SK-N-SH (cell line): ENCODE measurements at regions not wholly inside any gene's neighbourhood (a gene's known extent, or its start where the extent isn't known, plus 50 kb on each side); places are given as distances from the start of the nearest gene placed in this dataset.

ENCODE experiments used
- CTCF ChIA-PET: fragments of 300-600, 350-600 bp; formaldehyde crosslinking; extraction: SDS; loops from one replicate; lab custom pipeline; 2021; lab: Yijun Ruan, JAX
- POLR2A ChIA-PET: fragments of 350-600 bp; sonication (Branson Sonifier 250); formaldehyde crosslinking; extraction: SDS; loops from one replicate; lab custom pipeline; 2020; ENCODE audit warnings: antibody characterized with exemption, inconsistent platforms; lab: Yijun Ruan, JAX
- DNase-seq: peaks from one replicate; pipeline ENCODE4 v3.0.0; 2012
- H2AFZ ChIP-seq: fragments of 200-600 bp; sonication (generic); 2 replicates; pipeline ENCODE4 v1.8.1; 2016; ENCODE audit warnings: antibody characterized with exemption, mild to moderate bottlenecking, low read depth
- H3F3A ChIP-seq: fragments of 200-600 bp; sonication (generic); replicated peaks from 2 replicates; pipeline ENCODE3; 2016; ENCODE audit warnings: antibody characterized with exemption, mild to moderate bottlenecking; ENCODE audit not compliant: insufficient read depth
- H3K27ac ChIP-seq, 2 experiments: fragments of 200-500 bp in 1 of 2; fragments of 200-600 bp in 1 of 2; sonication (Bioruptor generic) in 1 of 2; sonication (generic), shearing (Covaris generic) in 1 of 2; 2 replicates each; pipeline versions ENCODE4 v1.5.1 to v1.6.1; 2014 to 2016; ENCODE audit warnings: low read depth in 2 of 2, inconsistent platforms in 1 of 2, low read length in 1 of 2, mild to moderate bottlenecking in 1 of 2, mixed read lengths in 1 of 2
- H3K27me3 ChIP-seq: fragments of 200-600 bp; sonication (generic), shearing (Covaris generic); 2 replicates; pipeline ENCODE4 v1.6.1; 2016; ENCODE audit warnings: mixed run types; ENCODE audit not compliant: insufficient read depth
- H3K36me3 ChIP-seq, 2 experiments: fragments of 200-500 bp in 1 of 2; fragments of 200-600 bp in 1 of 2; sonication (Bioruptor generic) in 1 of 2; sonication (generic) in 1 of 2; replicated peaks in 1 of 2; 2 replicates each; pipeline versions ENCODE3 to v1.5.1; 2014 to 2016; ENCODE audit warnings: low read length in 1 of 2, mild to moderate bottlenecking in 1 of 2; ENCODE audit not compliant: insufficient read depth in 2 of 2, control insufficient read depth in 1 of 2
- H3K4me1 ChIP-seq, 2 experiments: fragments of 200-500 bp in 1 of 2; fragments of 200-600 bp in 1 of 2; sonication (Bioruptor generic) in 1 of 2; sonication (generic), shearing (Covaris generic) in 1 of 2; 2 replicates each; pipeline versions ENCODE4 v1.5.1 to v1.6.1; 2014 to 2016; ENCODE audit warnings: low read depth in 1 of 2, low read length in 1 of 2, mixed run types in 1 of 2; ENCODE audit not compliant: insufficient read depth in 2 of 2, control insufficient read depth in 1 of 2
- H3K4me2 ChIP-seq: fragments of 200-600 bp; sonication (generic), shearing (Covaris generic); 2 replicates; pipeline ENCODE4 v1.6.1; 2017; ENCODE audit warnings: mixed run types
- H3K4me3 ChIP-seq, 2 experiments: fragments of 200-500 bp in 1 of 2; fragments of 200-600 bp in 1 of 2; sonication (Bioruptor generic) in 1 of 2; sonication (generic), shearing (Covaris generic) in 1 of 2; 2 replicates each; pipeline versions ENCODE4 v1.5.1 to v1.8.1; 2014 to 2016; ENCODE audit warnings: low read depth in 2 of 2, inconsistent platforms in 1 of 2, low read length in 1 of 2, mild to moderate bottlenecking in 1 of 2, mixed read lengths in 1 of 2, moderate library complexity in 1 of 2
- H3K79me2 ChIP-seq: fragments of 200-600 bp; sonication (generic); 2 replicates; pipeline ENCODE4 v1.8.1; 2017; ENCODE audit warnings: mild to moderate bottlenecking; ENCODE audit not compliant: insufficient read depth
- H3K9ac ChIP-seq: fragments of 200-600 bp; sonication (generic); 2 replicates; pipeline ENCODE4 v1.6.1; 2017; ENCODE audit warnings: mixed run types
- H3K9me2 ChIP-seq: fragments of 200-600 bp; sonication (generic); 2 replicates; pipeline ENCODE4 v1.6.1; 2017; ENCODE audit warnings: mixed run types
- H3K9me3 ChIP-seq: fragments of 200-600 bp; sonication (generic); 2 replicates; pipeline ENCODE4 v1.6.1; 2017; ENCODE audit warnings: mixed run types, mild to moderate bottlenecking, moderate library complexity
- H4K20me1 ChIP-seq: fragments of 200-600 bp; sonication (generic); 2 replicates; pipeline ENCODE4 v1.6.1; 2017; ENCODE audit warnings: mild to moderate bottlenecking, mixed run types; ENCODE audit not compliant: insufficient read depth
- FOXJ3 ChIP-seq: sonication (generic); formaldehyde crosslinking; IDR thresholded peaks from 2 replicates; pipeline ENCODE4 v1.5.1; 2020; ENCODE audit warnings: mild to moderate bottlenecking, missing genetic modification reagents
- GATA2 ChIP-seq: sonication (generic); formaldehyde crosslinking; IDR thresholded peaks from 2 replicates; pipeline ENCODE4 v1.5.0; 2020; ENCODE audit warnings: mild to moderate bottlenecking, missing genetic modification reagents
- JUND ChIP-seq: IDR thresholded peaks from 2 replicates; pipeline ENCODE4 v1.4.0; 2012
- MAX ChIP-seq: IDR thresholded peaks from 2 replicates; pipeline ENCODE4 v1.4.0; 2012; ENCODE audit warnings: low read depth
- MXI1 ChIP-seq: IDR thresholded peaks from 2 replicates; pipeline ENCODE4 v1.6.1; 2012; ENCODE audit warnings: mild to moderate bottlenecking, low read depth, low read length, improper control_type of control experiment
- NRF1 ChIP-seq: IDR thresholded peaks from 2 replicates; pipeline ENCODE4 v1.6.1; 2012; ENCODE audit warnings: low read depth, mild to moderate bottlenecking, low read length
- POLR2AphosphoS5 ChIP-seq: IDR thresholded peaks from 2 replicates; pipeline ENCODE4 v1.6.1; 2012; ENCODE audit warnings: low read depth, low read length
- RCOR1 ChIP-seq: fragments of 150-350 bp; IDR thresholded peaks from 2 replicates; pipeline ENCODE4 v1.6.1; 2017; ENCODE audit warnings: antibody characterized with exemption, low read length
- SIN3A ChIP-seq: IDR thresholded peaks from 2 replicates; pipeline ENCODE4 v1.6.1; 2012; ENCODE audit warnings: low read depth, mild to moderate bottlenecking, low read length, moderate library complexity, borderline replicate concordance
- TAF1 ChIP-seq: IDR thresholded peaks from 2 replicates; pipeline ENCODE4 v1.6.1; 2012; ENCODE audit warnings: low read depth, mild to moderate bottlenecking, low read length, moderate library complexity, borderline replicate concordance
- ZBTB33 ChIP-seq: IDR thresholded peaks from 2 replicates; pipeline ENCODE4 v1.4.0; 2012; ENCODE audit warnings: low read depth, borderline replicate concordance
- WGBS: methylation state at CpG from one replicate; pipeline ENCODE4 v1.1.6; 2017; ENCODE audit warnings: low lambda C conversion rate; 5-methylcytosine and 5-hydroxymethylcytosine counted together
- TF ChIP-seq, protein P1 (sequence below): fragments of 150-350 bp; IDR thresholded peaks from 2 replicates; pipeline ENCODE4 v1.6.1; 2016; ENCODE audit warnings: mild to moderate bottlenecking, low read depth, low read length
- TF ChIP-seq, protein P2 (sequence below): IDR thresholded peaks from 2 replicates; pipeline ENCODE4 v1.6.1; 2012; ENCODE audit warnings: mild to moderate bottlenecking, low read depth, low read length, moderate library complexity

GRCh38 chr9:134487066-134487710 is 154.4 kb upstream of the COL5A1 start:
- H3K36me3 ChIP-seq: no peaks in the 10 kb centered on the region
- no peak overlapping the region for H3K4me3 ChIP-seq
- DNase-seq: no peak
- no peak overlapping the region for H3K27ac ChIP-seq
- ChIA-PET POLR2A (no interaction called here), CTCF (no interaction called here)
- peaks cover 0 to 18% of the 10 kb centered on the region in 2 experiments; a peak in 1 of 4 replicates for H3K4me1 ChIP-seq
- no peak overlapping the region for H3K9ac ChIP-seq
- H2AFZ ChIP-seq: no peak overlapping the region
- 87% methylated on average over 8 of the region's 15 CpGs for WGBS
- TF ChIP-seq NRF1: no peak
- no peak for TF ChIP-seq JUND
- TF ChIP-seq SIN3A: no peak
- no peak for TF ChIP-seq TAF1
- TF ChIP-seq, protein P1, sequence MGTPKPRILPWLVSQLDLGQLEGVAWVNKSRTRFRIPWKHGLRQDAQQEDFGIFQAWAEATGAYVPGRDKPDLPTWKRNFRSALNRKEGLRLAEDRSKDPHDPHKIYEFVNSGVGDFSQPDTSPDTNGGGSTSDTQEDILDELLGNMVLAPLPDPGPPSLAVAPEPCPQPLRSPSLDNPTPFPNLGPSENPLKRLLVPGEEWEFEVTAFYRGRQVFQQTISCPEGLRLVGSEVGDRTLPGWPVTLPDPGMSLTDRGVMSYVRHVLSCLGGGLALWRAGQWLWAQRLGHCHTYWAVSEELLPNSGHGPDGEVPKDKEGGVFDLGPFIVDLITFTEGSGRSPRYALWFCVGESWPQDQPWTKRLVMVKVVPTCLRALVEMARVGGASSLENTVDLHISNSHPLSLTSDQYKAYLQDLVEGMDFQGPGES: no peak
- TF ChIP-seq, protein P2, sequence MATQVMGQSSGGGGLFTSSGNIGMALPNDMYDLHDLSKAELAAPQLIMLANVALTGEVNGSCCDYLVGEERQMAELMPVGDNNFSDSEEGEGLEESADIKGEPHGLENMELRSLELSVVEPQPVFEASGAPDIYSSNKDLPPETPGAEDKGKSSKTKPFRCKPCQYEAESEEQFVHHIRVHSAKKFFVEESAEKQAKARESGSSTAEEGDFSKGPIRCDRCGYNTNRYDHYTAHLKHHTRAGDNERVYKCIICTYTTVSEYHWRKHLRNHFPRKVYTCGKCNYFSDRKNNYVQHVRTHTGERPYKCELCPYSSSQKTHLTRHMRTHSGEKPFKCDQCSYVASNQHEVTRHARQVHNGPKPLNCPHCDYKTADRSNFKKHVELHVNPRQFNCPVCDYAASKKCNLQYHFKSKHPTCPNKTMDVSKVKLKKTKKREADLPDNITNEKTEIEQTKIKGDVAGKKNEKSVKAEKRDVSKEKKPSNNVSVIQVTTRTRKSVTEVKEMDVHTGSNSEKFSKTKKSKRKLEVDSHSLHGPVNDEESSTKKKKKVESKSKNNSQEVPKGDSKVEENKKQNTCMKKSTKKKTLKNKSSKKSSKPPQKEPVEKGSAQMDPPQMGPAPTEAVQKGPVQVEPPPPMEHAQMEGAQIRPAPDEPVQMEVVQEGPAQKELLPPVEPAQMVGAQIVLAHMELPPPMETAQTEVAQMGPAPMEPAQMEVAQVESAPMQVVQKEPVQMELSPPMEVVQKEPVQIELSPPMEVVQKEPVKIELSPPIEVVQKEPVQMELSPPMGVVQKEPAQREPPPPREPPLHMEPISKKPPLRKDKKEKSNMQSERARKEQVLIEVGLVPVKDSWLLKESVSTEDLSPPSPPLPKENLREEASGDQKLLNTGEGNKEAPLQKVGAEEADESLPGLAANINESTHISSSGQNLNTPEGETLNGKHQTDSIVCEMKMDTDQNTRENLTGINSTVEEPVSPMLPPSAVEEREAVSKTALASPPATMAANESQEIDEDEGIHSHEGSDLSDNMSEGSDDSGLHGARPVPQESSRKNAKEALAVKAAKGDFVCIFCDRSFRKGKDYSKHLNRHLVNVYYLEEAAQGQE: no peak
- TF ChIP-seq POLR2AphosphoS5: no peak
- TF ChIP-seq ZBTB33: no peak
- TF ChIP-seq RCOR1: no peak
- TF ChIP-seq MAX: no peak
- no peak for TF ChIP-seq MXI1
- no peak for TF ChIP-seq GATA2
- TF ChIP-seq FOXJ3: no peak
- H3K9me3 ChIP-seq: no peaks in the 10 kb centered on the region
- H3K4me2 ChIP-seq: no peak overlapping the region
- H3F3A ChIP-seq: no peaks in the 10 kb centered on the region
- no peaks in the 10 kb centered on the region for H4K20me1 ChIP-seq
- H3K27me3 ChIP-seq: no peaks in the 10 kb centered on the region
- no peaks in the 10 kb centered on the region for H3K79me2 ChIP-seq
- H3K9me2 ChIP-seq: no peaks in the 10 kb centered on the region
